GM23248 (cell line): ENCODE measurements at regions not wholly inside any gene's neighbourhood (a gene's known extent, or its start where the extent isn't known, plus 50 kb on each side); places are given as distances from the start of the nearest gene placed in this dataset.
A peak's percentile ranks its signal among the peaks of the same experiment; 100 is the strongest.

Experiments
- DNase-seq: peaks from one replicate; pipeline ENCODE4 v3.0.0-alpha.2; 2015
- H2AFZ ChIP-seq: fragments of 200-600 bp; sonication (generic); 2 replicates; pipeline ENCODE4 v1.6.1; 2016; ENCODE audit warnings: antibody characterized with exemption
- H3F3A ChIP-seq: fragments of 200-600 bp; sonication (generic); 2 replicates; pipeline ENCODE4 v1.6.1; 2016; ENCODE audit warnings: mild to moderate bottlenecking, antibody characterized with exemption, mixed run types; ENCODE audit not compliant: insufficient read depth
- H3K27ac ChIP-seq: fragments of 200-600 bp; sonication (generic); 2 replicates; pipeline ENCODE4 v1.5.1; 2016; ENCODE audit warnings: mild to moderate bottlenecking
- H3K27me3 ChIP-seq: fragments of 200-600 bp; sonication (generic); replicated peaks from 2 replicates; pipeline ENCODE4 v1.6.1; 2016; ENCODE audit warnings: mild to moderate bottlenecking; ENCODE audit not compliant: insufficient read depth
- H3K36me3 ChIP-seq: fragments of 200-600 bp; sonication (generic); 2 replicates; pipeline ENCODE4 v1.6.1; 2016; ENCODE audit warnings: low read depth, mild to moderate bottlenecking
- H3K4me1 ChIP-seq: fragments of 200-600 bp; sonication (generic); 2 replicates; pipeline ENCODE4 v1.6.1; 2016; ENCODE audit warnings: mild to moderate bottlenecking; ENCODE audit not compliant: insufficient read depth
- H3K4me2 ChIP-seq: fragments of 200-600 bp; sonication (generic); one replicate; pipeline ENCODE4 v1.6.1; 2016; ENCODE audit warnings: mild to moderate bottlenecking; ENCODE audit not compliant: unreplicated experiment
- H3K4me3 ChIP-seq: fragments of 200-600 bp; sonication (generic); 2 replicates; pipeline ENCODE4 v1.5.1; 2016; ENCODE audit warnings: mild to moderate bottlenecking
- H3K79me2 ChIP-seq: fragments of 200-600 bp; sonication (generic); 2 replicates; pipeline ENCODE4 v1.6.1; 2016; ENCODE audit warnings: mild to moderate bottlenecking; ENCODE audit not compliant: insufficient read depth
- H3K9ac ChIP-seq: fragments of 200-600 bp; sonication (generic); 2 replicates; pipeline ENCODE4 v1.6.1; 2016; ENCODE audit warnings: mild to moderate bottlenecking
- H3K9me2 ChIP-seq: fragments of 200-600 bp; sonication (generic); 2 replicates; pipeline ENCODE4 v1.6.1; 2016; ENCODE audit warnings: mixed run types, mild to moderate bottlenecking, moderate library complexity; ENCODE audit not compliant: insufficient read depth
- H3K9me3 ChIP-seq: fragments of 200-600 bp; sonication (generic); one replicate; pipeline ENCODE4 v1.6.1; 2017; ENCODE audit warnings: low read depth
- H4K20me1 ChIP-seq: fragments of 200-600 bp; sonication (generic); 2 replicates; pipeline ENCODE4 v1.6.0; 2016; ENCODE audit not compliant: insufficient read depth
- EZH2 ChIP-seq: fragments of 200-600 bp; sonication (generic); IDR thresholded peaks from 2 replicates; pipeline ENCODE4 v1.6.1; 2018; ENCODE audit warnings: antibody characterized with exemption, mild to moderate bottlenecking; ENCODE audit not compliant: insufficient read depth, poor library complexity, severe bottlenecking
- EZH2phosphoT487 ChIP-seq: fragments of 200-600 bp; sonication (generic); IDR thresholded peaks from 2 replicates; pipeline ENCODE4 v1.6.1; 2018; ENCODE audit warnings: antibody characterized with exemption, moderate library complexity, mild to moderate bottlenecking, low read depth; ENCODE audit not compliant: insufficient read depth
- WGBS, 2 experiments: methylation state at CpG; one replicate each; pipeline ENCODE4 v1.1.6; 2015 to 2017; ENCODE audit warnings: low lambda C conversion rate in 2 of 2, low coverage in 1 of 2; ENCODE audit errors: missing lambda C conversion rate in 2 of 2; 5-methylcytosine and 5-hydroxymethylcytosine counted together
- in situ Hi-C: fragments of 300-500 bp; cut with MboI; formaldehyde crosslinking; loops from 2 replicates; pipeline ENCODE4 v1.15.0; 2020

- WGBS, 2 experiments = 2 to 4% methylated on average over 2 of the region's 2 CpGs
- Histone ChIP-seq H3F3A (peaks cover 14% of the 10 kb centered on the region), H2AFZ (no peak overlapping the region), H3K4me2 (peak overlapping the region; percentile 50), H3K27ac (peak overlapping the region; percentile 68), H3K9ac (peak overlapping the region; percentile 46), H3K79me2 (no peaks in the 10 kb centered on the region), H3K27me3 (no peaks in the 10 kb centered on the region), H3K36me3 (no peaks in the 10 kb centered on the region), H4K20me1 (no peaks in the 10 kb centered on the region), H3K4me3 (no peak overlapping the region), H3K9me3 (no peaks in the 10 kb centered on the region), H3K9me2 (no peaks in the 10 kb centered on the region), H3K4me1 (peaks cover 20% of the 10 kb centered on the region)
- in situ Hi-C loops = no loop called here
- peak; percentile 95 for DNase-seq
- TF ChIP-seq EZH2 (no peak), EZH2phosphoT487 (no peak)
These were observed 135.1 kb upstream of the FRY start for GRCh38 chr13:31896427-31896826.

GRCh38 chr13:31898378-31899071 lies 133.0 kb upstream of the FRY start:
- Histone ChIP-seq H3K9ac (no peak overlapping the region), H3K9me3 (no peaks in the 10 kb centered on the region), H3K36me3 (no peaks in the 10 kb centered on the region), H3K9me2 (no peaks in the 10 kb centered on the region), H3K27ac (no peak overlapping the region), H3K4me2 (no peak overlapping the region), H4K20me1 (no peaks in the 10 kb centered on the region), H3K4me1 (peaks cover 31% of the 10 kb centered on the region), H3F3A (peaks cover 24% of the 10 kb centered on the region), H2AFZ (no peak overlapping the region), H3K4me3 (no peak overlapping the region), H3K27me3 (no peaks in the 10 kb centered on the region), H3K79me2 (no peaks in the 10 kb centered on the region)
- DNase-seq = no peak
- no peak for TF ChIP-seq EZH2
- no peak for TF ChIP-seq EZH2phosphoT487
- in situ Hi-C loops = no loop called here
- 68 to 70% methylated on average over 9 of the region's 9 CpGs for WGBS, 2 experiments

- H3K9ac ChIP-seq = no peak overlapping the region
- no peaks in the 10 kb centered on the region for H3K36me3 ChIP-seq
- peak overlapping the region; percentile 9 for H3K4me2 ChIP-seq
- DNase-seq = peak; percentile 40
- H3K9me2 ChIP-seq = no peaks in the 10 kb centered on the region
- peaks cover 20% of the 10 kb centered on the region for H3K4me1 ChIP-seq
- H3K4me3 ChIP-seq = no peak overlapping the region
- H3K9me3 ChIP-seq = no peaks in the 10 kb centered on the region
- H3F3A ChIP-seq = peaks cover 15% of the 10 kb centered on the region
- TF ChIP-seq EZH2phosphoT487 = no peak
- TF ChIP-seq EZH2 = no peak
- peak overlapping the region; percentile 6 for H2AFZ ChIP-seq
- no peaks in the 10 kb centered on the region for H4K20me1 ChIP-seq
- WGBS, 2 experiments = 38 to 43% methylated on average over 2 of the region's 2 CpGs
- no peaks in the 10 kb centered on the region for H3K27me3 ChIP-seq
- H3K79me2 ChIP-seq = no peaks in the 10 kb centered on the region
- in situ Hi-C loops = no loop called here
- peak overlapping the region; percentile 41 for H3K27ac ChIP-seq
These were observed 129.6 kb upstream of the FRY start for GRCh38 chr13:31901985-31902384.

DNA sequence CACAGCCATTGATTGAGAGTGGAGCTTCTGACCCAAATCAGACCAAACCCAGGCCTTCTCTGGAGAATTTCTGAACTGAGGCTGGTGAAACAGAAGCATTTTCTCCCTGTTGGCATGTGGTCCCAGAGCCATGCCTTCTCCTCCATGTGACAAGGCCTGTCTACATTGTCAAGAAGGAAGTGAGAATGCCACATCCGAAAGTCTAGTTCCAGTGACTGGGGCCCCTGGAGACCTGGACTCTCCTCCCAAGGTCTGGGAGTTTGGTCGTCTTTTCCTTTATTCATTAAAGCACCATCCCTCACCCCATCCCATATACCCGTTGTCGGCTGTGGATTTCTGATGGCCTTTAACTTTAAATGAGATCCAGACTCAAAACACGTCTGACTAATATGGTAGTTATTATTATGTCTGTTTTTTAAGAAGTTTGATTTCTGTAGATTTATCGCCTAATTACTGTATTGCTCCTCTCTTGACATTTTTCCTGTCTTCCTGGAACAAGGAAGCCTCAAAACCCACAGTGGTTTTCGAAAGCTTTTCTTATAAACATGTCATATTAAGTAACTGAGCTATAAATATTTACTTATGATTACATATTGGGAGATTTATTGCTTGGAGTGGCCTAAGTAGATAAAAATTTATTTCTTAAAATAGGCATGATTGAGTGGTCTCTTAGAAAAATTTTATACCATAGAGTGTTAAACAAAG lies 128.3 kb upstream of the FRY start:
- H3K36me3 ChIP-seq = no peaks in the 10 kb centered on the region
- H3K9me2 ChIP-seq = no peaks in the 10 kb centered on the region
- H3K9ac ChIP-seq = no peak overlapping the region
- H3K4me1 ChIP-seq = peaks cover 16% of the 10 kb centered on the region
- H3K27me3 ChIP-seq = no peaks in the 10 kb centered on the region
- WGBS, 2 experiments = 85 to 90% methylated on average over 7 of the region's 7 CpGs
- no peaks in the 10 kb centered on the region for H3K9me3 ChIP-seq
- H3F3A ChIP-seq = peaks cover 15% of the 10 kb centered on the region
- TF ChIP-seq EZH2phosphoT487 = no peak
- no peak for TF ChIP-seq EZH2
- peak overlapping the region; percentile 41; the same call in 1 of the 2 replicates for H3K27ac ChIP-seq
- H2AFZ ChIP-seq = no peak overlapping the region
- no peaks in the 10 kb centered on the region for H3K79me2 ChIP-seq
- H3K4me3 ChIP-seq = no peak overlapping the region
- H4K20me1 ChIP-seq = no peaks in the 10 kb centered on the region
- no peak for DNase-seq
- in situ Hi-C loops = no loop called here
- H3K4me2 ChIP-seq = no peak overlapping the region
